Parathyroid adenoma (tissue), 2 donors: ENCODE measurements at regions not wholly inside any gene's neighbourhood (a gene's known extent, or its start where the extent isn't known, plus 50 kb on each side); places are given as distances from the start of the nearest gene placed in this dataset.
"Not testable (repeated sequence)": the region's sequence is repeated elsewhere in the genome, so short reads cannot be mapped to it uniquely, and the experiment has no call there.

Experiments
- H2AFZ ChIP-seq: fragments of 300-600 bp; sonication (generic); one replicate; pipeline ENCODE4 v1.7.0; 2017; ENCODE audit warnings: antibody characterized with exemption, mild to moderate bottlenecking
- H3K27ac ChIP-seq: fragments of 300-600 bp; sonication (generic); one replicate; pipeline ENCODE4 v1.7.0; 2017
- H3K27me3 ChIP-seq: fragments of 300-600 bp; sonication (generic); one replicate; pipeline ENCODE4 v1.7.0; 2017; ENCODE audit warnings: low read length; ENCODE audit not compliant: control insufficient read depth, insufficient read depth
- H3K36me3 ChIP-seq: fragments of 300-600 bp; sonication (generic); one replicate; pipeline ENCODE4 v1.7.0; 2017; ENCODE audit warnings: low read length; ENCODE audit not compliant: control insufficient read depth, insufficient read depth
- H3K4me1 ChIP-seq: fragments of 300-600 bp; sonication (generic); one replicate; pipeline ENCODE4 v1.7.0; 2017; ENCODE audit warnings: control low read depth
- H3K4me2 ChIP-seq: fragments of 300-600 bp; sonication (generic); one replicate; pipeline ENCODE4 v1.7.0; 2017; ENCODE audit warnings: low read length
- H3K4me3 ChIP-seq: fragments of 300-600 bp; sonication (generic); one replicate; pipeline ENCODE4 v1.7.0; 2017; ENCODE audit warnings: low read depth, low read length
- H3K79me2 ChIP-seq: fragments of 300-600 bp; sonication (generic); one replicate; pipeline ENCODE4 v1.7.0; 2017; ENCODE audit warnings: control low read depth
- H3K9ac ChIP-seq: fragments of 300-600 bp; sonication (generic); one replicate; pipeline ENCODE4 v1.7.0; 2017; ENCODE audit warnings: mild to moderate bottlenecking
- H3K9me3 ChIP-seq: fragments of 300-600 bp; sonication (generic); one replicate; pipeline ENCODE4 v1.7.0; 2017; ENCODE audit warnings: low read length; ENCODE audit not compliant: control insufficient read depth
- TF ChIP-seq, protein P1 (sequence below): fragments of 300-600 bp; sonication (generic); IDR thresholded peaks from one replicate; pipeline ENCODE4 v1.7.0; 2017; ENCODE audit warnings: antibody characterized with exemption, mild to moderate bottlenecking
- donor health status: primary hyperparathyroidism.

DNA sequence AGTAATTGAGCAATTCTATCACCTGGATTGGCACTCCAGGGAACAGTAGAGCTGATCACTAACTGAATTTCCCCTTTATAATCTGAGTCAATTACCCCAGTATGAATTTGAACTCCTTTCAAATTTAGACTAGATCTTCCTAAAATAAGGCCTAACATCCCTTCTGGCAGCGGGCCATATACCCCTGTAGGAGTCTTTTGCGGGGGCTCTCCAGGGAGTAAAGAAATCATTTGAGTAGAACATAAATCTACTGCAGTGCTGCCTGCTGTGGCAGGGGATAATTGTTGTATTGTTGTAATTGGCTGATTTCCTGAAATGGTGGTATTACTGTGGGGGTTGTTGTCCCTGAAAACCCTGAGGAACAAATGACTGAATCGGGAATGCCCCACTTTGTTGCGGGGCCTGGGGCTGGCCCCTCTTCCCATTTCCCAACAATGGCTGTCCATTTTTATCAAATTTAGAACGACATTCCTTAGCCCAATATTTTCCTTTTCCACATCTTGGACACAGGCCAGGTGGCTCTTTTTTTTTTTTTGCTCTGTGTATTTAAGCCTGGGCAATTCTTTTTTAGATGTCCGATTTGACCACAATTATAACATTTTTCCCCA, 217.4 kb downstream of the ADRA2C start:
- H3K27me3 ChIP-seq, H2AFZ ChIP-seq, H3K79me2 ChIP-seq, H3K9ac ChIP-seq, H3K27ac ChIP-seq, H3K9me3 ChIP-seq, H3K36me3 ChIP-seq, H3K4me1 ChIP-seq, H3K4me3 ChIP-seq, H3K4me2 ChIP-seq: not testable (repeated sequence)

DNA sequence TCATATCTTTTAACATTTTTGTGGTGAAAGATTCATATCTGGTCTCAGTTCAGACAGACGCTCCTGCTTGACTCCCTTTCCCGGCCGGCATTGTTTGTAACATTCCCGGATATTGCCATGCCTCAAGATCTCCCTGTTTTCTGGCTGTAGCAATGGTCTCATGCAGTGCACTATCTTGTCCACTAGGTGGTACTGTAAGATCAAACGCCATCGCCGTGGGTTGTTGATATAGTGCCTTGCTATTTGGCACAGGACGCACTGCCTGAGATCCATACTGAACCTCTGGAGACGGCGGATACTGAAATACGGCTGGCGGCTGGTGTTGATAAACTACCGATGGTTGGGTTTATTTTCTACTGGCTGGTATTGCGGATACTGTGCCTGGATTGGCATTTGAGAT, 218.6 kb downstream of the ADRA2C start:
- not testable (repeated sequence) for H3K27me3 ChIP-seq, H3K27ac ChIP-seq, H3K9ac ChIP-seq, H3K36me3 ChIP-seq, H3K4me3 ChIP-seq, H3K9me3 ChIP-seq, H3K4me1 ChIP-seq, H3K4me2 ChIP-seq, H2AFZ ChIP-seq, H3K79me2 ChIP-seq
- TF ChIP-seq, protein P1, sequence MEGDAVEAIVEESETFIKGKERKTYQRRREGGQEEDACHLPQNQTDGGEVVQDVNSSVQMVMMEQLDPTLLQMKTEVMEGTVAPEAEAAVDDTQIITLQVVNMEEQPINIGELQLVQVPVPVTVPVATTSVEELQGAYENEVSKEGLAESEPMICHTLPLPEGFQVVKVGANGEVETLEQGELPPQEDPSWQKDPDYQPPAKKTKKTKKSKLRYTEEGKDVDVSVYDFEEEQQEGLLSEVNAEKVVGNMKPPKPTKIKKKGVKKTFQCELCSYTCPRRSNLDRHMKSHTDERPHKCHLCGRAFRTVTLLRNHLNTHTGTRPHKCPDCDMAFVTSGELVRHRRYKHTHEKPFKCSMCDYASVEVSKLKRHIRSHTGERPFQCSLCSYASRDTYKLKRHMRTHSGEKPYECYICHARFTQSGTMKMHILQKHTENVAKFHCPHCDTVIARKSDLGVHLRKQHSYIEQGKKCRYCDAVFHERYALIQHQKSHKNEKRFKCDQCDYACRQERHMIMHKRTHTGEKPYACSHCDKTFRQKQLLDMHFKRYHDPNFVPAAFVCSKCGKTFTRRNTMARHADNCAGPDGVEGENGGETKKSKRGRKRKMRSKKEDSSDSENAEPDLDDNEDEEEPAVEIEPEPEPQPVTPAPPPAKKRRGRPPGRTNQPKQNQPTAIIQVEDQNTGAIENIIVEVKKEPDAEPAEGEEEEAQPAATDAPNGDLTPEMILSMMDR: peak; percentile 8

DNA sequence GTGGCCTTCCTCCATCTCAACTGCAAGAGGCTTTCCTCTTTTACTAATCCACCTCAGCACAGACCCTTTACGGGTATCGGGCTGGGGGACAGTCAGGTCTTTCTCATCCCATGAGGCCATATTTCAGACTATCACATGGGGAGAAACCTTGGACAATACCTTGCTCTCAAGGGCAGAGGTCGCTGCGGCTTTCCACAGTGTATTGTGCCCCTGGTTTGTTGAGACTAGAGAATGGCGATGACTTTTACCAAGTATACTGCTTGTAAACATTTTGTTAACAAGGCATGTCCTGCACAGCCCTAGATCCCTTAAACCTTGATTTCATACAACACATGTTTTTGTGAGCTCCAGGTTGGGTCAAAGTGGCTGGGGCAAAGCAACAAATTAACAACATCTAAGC, 220.2 kb downstream of the ADRA2C start:
- H3K4me2 ChIP-seq, H3K9me3 ChIP-seq, H3K9ac ChIP-seq, H3K27ac ChIP-seq, H3K4me3 ChIP-seq, H3K27me3 ChIP-seq, H3K4me1 ChIP-seq, H3K36me3 ChIP-seq, H2AFZ ChIP-seq, H3K79me2 ChIP-seq: not testable (repeated sequence)

DNA sequence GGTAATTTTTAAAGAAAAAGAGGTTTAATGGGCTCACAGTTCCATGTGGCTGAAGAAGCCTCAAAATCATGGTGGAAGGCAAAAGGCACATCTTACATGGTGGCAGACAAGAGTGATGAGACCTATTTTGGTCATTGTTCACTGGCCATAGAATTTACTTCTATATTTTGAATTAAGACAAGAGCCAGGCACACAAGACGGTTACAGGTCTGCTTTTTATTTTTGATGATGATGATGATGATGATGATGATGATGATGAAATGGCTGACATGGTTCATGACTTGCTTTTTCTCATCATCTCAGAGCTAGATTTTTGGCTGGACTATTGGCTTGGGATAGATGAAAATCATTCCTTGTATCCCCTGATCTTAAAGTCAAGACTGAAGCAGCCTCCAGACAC, 229.3 kb downstream of the OTOP1 start:
- not testable (repeated sequence) for H3K9me3 ChIP-seq, H3K36me3 ChIP-seq, H3K9ac ChIP-seq, H3K4me2 ChIP-seq, H3K27me3 ChIP-seq, H3K79me2 ChIP-seq, H2AFZ ChIP-seq, H3K4me1 ChIP-seq, H3K4me3 ChIP-seq, H3K27ac ChIP-seq

DNA sequence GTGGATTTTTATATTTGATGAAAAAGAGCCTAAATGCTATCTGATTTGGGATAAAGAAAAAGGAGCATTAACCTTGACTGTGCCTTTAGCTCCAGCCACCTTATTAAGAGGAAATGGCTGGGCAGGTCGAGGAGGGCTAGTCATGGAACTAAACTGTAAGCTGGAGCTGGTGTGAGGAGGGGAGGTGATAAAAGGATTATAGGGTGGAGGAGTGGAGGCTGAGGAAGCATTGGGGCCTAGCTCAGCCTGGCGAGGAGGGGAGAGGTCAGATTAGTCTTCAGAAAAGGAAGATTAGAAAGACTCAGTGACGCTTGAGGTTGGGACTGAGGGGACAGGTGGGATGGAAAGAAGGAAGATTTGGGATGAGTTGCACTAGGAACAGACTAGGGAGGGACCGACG, 222.7 kb downstream of the OTOP1 start:
- H3K36me3 ChIP-seq, H3K9me3 ChIP-seq, H3K9ac ChIP-seq, H3K4me1 ChIP-seq, H3K27ac ChIP-seq, H2AFZ ChIP-seq, H3K4me2 ChIP-seq, H3K79me2 ChIP-seq, H3K27me3 ChIP-seq, H3K4me3 ChIP-seq: not testable (repeated sequence)

DNA sequence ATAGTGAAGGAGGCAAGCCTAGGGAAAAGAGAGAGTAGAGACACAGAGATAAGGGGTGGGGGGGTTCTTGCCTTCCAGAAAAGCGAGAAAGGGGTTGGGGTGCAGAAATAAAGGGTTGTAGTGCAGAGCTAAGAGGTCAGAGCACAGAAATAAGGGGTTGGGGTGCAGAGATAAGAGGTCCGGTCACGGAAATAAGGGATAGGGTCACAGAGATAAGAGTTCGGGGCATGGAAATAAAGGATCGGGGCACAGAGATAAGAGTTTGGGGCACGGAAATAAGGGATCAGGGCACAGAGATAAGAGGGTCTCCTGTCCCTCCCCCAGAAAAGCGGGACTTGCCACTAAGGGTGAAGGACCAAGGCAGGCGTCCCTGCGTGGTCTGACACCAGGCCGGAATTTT, 222.0 kb downstream of the OTOP1 start:
- H3K9me3 ChIP-seq, H3K9ac ChIP-seq, H3K79me2 ChIP-seq, H3K27me3 ChIP-seq, H3K36me3 ChIP-seq, H3K4me2 ChIP-seq, H3K4me1 ChIP-seq, H3K4me3 ChIP-seq, H2AFZ ChIP-seq, H3K27ac ChIP-seq: not testable (repeated sequence)

DNA sequence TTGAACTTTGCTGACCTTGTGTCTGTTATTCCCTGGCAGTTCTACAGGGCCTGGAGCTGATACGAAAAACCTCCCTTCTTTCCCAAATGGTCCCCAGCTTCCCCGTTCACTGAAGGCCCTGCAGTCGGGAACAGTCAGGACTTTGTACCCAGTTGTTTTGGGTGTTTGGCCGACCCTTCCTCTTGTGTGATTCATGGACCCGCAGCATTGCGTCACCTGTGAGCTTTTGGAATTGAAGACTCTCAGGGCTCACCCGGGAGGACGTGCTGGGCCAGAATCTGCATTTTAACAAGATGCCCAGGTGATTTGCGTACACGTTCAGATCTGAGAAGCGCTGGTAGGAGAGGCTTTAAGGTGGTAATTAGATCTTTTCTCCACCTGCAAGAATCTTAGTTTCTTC, 220.4 kb downstream of the OTOP1 start:
- not testable (repeated sequence) for H2AFZ ChIP-seq

DNA sequence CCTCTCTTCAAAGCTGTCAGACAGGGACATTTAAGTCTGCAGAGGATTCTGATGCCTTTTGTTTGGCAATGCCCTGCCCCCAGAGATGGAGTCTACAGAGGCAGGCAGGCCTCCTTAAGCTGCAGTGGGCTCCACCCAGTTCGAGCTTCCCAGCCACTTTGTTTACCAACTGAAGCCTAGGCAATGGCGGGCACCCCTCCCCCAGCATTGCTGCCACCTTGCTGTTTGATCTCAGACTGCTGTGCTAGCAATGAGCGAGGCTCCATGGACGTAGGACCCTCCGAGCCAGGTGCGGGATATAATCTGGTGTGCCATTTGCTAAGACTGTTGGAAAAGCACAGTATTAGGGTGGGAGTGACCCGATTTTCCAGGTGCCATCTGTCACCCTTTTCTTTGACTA, 207.7 kb downstream of the OTOP1 start:
- not testable (repeated sequence) for H3K4me2 ChIP-seq, H3K4me3 ChIP-seq, H3K79me2 ChIP-seq, H3K9ac ChIP-seq, H3K9me3 ChIP-seq, H3K36me3 ChIP-seq, H3K4me1 ChIP-seq, H3K27me3 ChIP-seq, H2AFZ ChIP-seq, H3K27ac ChIP-seq

More for the DNA sequence above, 220.4 kb downstream of the OTOP1 start:
- not testable (repeated sequence) for H3K79me2 ChIP-seq, H3K36me3 ChIP-seq, H3K27ac ChIP-seq, H3K4me3 ChIP-seq, H3K27me3 ChIP-seq, H3K9me3 ChIP-seq, H3K9ac ChIP-seq, H3K4me2 ChIP-seq, H3K4me1 ChIP-seq

DNA sequence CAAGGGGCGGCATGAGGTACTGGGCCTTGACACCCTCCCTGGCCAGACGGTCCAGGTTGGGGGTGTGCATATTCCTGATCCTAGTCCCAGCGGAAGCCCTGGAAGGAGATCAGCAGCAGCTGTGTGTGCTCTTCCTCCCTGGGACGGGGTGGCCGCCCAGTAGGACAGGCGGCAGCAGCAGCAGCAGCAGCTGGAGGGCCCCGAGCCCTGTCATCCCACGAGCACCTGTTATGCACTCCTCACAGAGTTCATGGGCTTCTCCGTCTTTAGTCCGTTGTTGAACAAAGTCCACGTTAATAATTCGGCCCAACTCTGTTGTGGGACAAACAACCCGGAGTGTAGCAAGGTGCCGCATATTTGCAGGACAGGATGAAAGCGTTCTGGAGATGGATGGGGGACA, 205.6 kb downstream of the OTOP1 start:
- not testable (repeated sequence) for H3K27ac ChIP-seq, H3K9ac ChIP-seq, H3K4me3 ChIP-seq, H3K79me2 ChIP-seq, H3K36me3 ChIP-seq, H3K9me3 ChIP-seq, H3K27me3 ChIP-seq, H2AFZ ChIP-seq, H3K4me2 ChIP-seq, H3K4me1 ChIP-seq

DNA sequence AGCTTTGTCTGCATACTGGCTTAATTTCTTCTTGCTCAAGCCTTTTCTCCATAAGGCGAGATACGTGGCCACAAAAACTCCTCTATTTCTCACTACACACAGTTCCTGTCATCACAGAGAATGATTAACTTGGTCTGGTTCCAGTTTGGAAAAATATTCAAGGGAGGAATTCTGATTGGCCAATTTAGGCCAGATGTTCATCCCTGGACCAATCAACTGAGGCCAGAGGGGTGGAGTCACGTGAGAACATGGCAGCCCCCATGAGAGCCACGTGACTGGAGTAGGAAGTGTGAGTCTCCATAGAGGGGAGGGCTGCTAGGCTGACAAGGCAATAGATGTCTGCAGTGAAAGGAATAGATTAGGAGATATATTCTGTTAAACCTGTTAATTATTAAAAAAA, 200.0 kb downstream of the OTOP1 start:
- not testable (repeated sequence) for H3K9me3 ChIP-seq, H3K79me2 ChIP-seq, H3K27me3 ChIP-seq, H3K4me3 ChIP-seq, H3K4me1 ChIP-seq, H3K4me2 ChIP-seq, H3K27ac ChIP-seq, H3K36me3 ChIP-seq, H3K9ac ChIP-seq, H2AFZ ChIP-seq

DNA sequence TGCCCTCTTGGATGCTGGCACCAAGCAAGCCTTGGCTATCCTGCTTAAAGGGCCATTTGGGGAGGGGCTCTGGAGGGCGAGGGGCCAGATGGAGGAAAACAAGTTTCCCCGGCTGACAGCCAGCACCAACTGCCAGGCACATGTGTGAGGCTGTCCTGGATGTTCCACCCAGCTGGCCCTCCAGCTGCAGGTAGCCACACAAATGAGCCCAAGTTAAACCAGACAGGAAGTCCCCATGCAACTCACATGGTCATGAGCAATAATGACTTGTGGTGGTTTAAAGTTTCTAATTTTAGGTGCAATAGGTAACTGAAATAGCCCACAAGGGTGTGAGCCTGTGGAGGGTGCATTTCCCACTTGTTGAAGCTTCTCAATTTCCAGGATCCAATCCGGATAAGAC, 198.0 kb downstream of the OTOP1 start:
- H3K4me2 ChIP-seq, H3K4me1 ChIP-seq, H3K27ac ChIP-seq, H3K27me3 ChIP-seq, H3K9ac ChIP-seq, H3K36me3 ChIP-seq, H3K9me3 ChIP-seq, H3K79me2 ChIP-seq, H3K4me3 ChIP-seq, H2AFZ ChIP-seq: not testable (repeated sequence)
